ENCODE measurements at regions not wholly inside any gene's neighbourhood (a gene's known extent, or its start where the extent isn't known, plus 50 kb on each side); places are given as distances from the start of the nearest gene placed in this dataset.

DNA sequence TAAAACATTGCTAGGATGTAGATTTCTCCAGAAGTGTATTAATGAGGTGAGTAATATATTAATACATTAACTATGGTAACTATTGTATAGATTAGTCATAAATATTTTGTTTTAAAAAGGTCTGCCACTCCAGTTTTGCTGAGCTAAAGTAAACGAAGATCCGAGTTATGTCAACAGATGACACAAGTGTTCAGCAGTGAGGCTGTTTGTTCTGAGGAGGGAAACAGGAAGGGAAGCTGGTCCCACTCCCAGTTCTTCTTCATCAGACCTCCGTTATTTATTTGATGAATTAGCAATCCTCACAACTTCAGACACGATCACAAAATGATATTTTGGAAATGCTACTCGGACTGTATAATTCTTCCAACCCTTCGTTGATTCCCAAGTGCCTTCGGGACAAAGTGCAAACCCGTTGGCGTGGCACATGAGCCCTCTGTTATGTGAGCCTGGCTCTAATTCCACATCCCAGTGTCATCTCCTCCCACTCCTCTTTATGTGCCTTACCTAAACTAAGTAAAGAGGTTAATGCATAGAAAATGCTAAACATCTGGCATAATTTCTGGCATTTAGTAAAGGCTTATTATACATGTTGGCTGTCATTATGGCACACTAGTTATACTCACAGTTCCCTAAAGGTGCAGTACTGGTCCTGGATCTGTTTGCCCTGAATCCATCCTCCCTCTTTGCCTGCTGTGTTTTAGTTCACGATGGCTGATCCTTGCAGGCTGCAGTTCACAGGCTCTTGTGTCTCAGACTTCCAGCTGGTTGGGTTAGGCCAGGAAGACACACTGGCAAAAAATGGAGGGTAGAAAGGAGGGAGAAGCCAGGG is 190.6 kb upstream of the LNX1 start:
- no peak for DNase-seq (ENCODE audit: low spot score)
- H3K36me3 Mint-ChIP-seq (ENCODE audit: low read depth) = no peaks in the 10 kb centered on the region
- Histone ChIP-seq H3K79me2 (replicated peaks; ENCODE audit: insufficient read depth) (no peaks in the 10 kb centered on the region), H3K4me1 (ENCODE audit: insufficient read depth) (no peaks in the 10 kb centered on the region; the same call in 1 of the 2 replicates), H3K27ac (ENCODE audit: low read depth) (no peak overlapping the region), H4K20me1 (replicated peaks; ENCODE audit: insufficient read depth) (no peaks in the 10 kb centered on the region), H2AFZ (no peak overlapping the region), H3K4me2 (no peak overlapping the region), H3K9me2 (ENCODE audit: insufficient read depth) (no peaks in the 10 kb centered on the region), H3K36me3 (ENCODE audit: insufficient read depth) (no peaks in the 10 kb centered on the region), H3K4me3 (no peak overlapping the region), H3K27me3 (ENCODE audit: insufficient read depth) (no peaks in the 10 kb centered on the region), H3F3A (replicated peaks; ENCODE audit: low read depth) (no peaks in the 10 kb centered on the region)
- H3K9me3 Mint-ChIP-seq = no peaks in the 10 kb centered on the region
- H3K27ac Mint-ChIP-seq = no peak overlapping the region
- TF ChIP-seq, protein P1, sequence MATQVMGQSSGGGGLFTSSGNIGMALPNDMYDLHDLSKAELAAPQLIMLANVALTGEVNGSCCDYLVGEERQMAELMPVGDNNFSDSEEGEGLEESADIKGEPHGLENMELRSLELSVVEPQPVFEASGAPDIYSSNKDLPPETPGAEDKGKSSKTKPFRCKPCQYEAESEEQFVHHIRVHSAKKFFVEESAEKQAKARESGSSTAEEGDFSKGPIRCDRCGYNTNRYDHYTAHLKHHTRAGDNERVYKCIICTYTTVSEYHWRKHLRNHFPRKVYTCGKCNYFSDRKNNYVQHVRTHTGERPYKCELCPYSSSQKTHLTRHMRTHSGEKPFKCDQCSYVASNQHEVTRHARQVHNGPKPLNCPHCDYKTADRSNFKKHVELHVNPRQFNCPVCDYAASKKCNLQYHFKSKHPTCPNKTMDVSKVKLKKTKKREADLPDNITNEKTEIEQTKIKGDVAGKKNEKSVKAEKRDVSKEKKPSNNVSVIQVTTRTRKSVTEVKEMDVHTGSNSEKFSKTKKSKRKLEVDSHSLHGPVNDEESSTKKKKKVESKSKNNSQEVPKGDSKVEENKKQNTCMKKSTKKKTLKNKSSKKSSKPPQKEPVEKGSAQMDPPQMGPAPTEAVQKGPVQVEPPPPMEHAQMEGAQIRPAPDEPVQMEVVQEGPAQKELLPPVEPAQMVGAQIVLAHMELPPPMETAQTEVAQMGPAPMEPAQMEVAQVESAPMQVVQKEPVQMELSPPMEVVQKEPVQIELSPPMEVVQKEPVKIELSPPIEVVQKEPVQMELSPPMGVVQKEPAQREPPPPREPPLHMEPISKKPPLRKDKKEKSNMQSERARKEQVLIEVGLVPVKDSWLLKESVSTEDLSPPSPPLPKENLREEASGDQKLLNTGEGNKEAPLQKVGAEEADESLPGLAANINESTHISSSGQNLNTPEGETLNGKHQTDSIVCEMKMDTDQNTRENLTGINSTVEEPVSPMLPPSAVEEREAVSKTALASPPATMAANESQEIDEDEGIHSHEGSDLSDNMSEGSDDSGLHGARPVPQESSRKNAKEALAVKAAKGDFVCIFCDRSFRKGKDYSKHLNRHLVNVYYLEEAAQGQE (IDR thresholded peaks at IDR 0.05; ENCODE audit: unreplicated experiment) = no peak
- TF ChIP-seq CREB1 (CRISPR knock-in tag; IDR thresholded peaks at IDR 0.05; ENCODE audit: low read depth) (no peak), ZNF114 (CRISPR knock-in tag; IDR thresholded peaks at IDR 0.05) (no peak), JUNB (IDR thresholded peaks at IDR 0.05; ENCODE audit: unreplicated experiment) (no peak), NANOG (IDR thresholded peaks at IDR 0.05; ENCODE audit: borderline replicate concordance) (no peak), EZH2phosphoT487 (IDR thresholded peaks at IDR 0.05; ENCODE audit: unreplicated experiment) (no peak), EZH2 (IDR thresholded peaks at IDR 0.05; ENCODE audit: low read depth, unreplicated experiment) (no peak)
- TF ChIP-seq, protein P2, sequence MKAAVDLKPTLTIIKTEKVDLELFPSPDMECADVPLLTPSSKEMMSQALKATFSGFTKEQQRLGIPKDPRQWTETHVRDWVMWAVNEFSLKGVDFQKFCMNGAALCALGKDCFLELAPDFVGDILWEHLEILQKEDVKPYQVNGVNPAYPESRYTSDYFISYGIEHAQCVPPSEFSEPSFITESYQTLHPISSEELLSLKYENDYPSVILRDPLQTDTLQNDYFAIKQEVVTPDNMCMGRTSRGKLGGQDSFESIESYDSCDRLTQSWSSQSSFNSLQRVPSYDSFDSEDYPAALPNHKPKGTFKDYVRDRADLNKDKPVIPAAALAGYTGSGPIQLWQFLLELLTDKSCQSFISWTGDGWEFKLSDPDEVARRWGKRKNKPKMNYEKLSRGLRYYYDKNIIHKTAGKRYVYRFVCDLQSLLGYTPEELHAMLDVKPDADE (IDR thresholded peaks at IDR 0.05) = no peak
- H3K4me3 Mint-ChIP-seq = no peak overlapping the region
- no peaks in the 10 kb centered on the region for H3K27me3 Mint-ChIP-seq (ENCODE audit: insufficient read depth, low read depth, poor library complexity)
- no peak for ATAC-seq
- no peaks in the 10 kb centered on the region for H3K4me1 Mint-ChIP-seq

DNA sequence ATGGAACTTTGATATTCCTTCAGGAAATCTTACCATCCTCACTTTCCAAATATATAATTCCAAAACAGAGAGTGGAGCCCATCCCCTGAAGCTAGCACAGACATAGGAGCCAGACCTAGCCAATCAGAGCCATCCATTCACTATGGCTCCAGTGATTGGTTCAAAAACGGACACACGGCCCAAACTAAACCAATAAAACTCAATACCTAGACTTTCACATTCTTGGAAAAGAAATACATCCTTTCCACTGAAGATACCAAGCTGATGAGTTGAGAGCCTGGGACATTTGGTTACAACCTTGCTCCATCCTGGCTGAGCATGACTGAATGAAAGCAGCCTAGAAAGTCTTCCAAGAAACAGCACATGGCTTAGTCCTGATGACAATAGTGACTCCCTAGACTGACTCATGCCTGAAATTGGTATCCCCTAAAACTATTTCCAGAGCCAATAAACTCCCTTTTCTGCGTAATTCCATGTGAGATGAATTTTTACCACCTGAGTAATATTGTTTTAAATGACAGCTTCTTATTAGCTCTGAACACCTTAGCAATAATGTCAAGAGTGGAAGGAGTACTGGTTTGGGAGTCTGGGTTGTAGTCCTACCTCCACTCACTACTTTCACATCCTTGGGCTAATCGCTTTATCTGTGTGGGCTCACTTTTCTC is 189.6 kb upstream of the LNX1 start:
- Mint-ChIP-seq H3K36me3 (ENCODE audit: low read depth) (no peaks in the 10 kb centered on the region), H3K9me3 (no peaks in the 10 kb centered on the region), H3K27me3 (ENCODE audit: insufficient read depth, low read depth, poor library complexity) (no peaks in the 10 kb centered on the region), H3K4me1 (no peaks in the 10 kb centered on the region), H3K27ac (no peak overlapping the region), H3K4me3 (no peak overlapping the region)
- Histone ChIP-seq H3K4me1 (ENCODE audit: insufficient read depth) (no peaks in the 10 kb centered on the region), H3K4me2 (no peak overlapping the region), H3K27ac (ENCODE audit: low read depth) (no peak overlapping the region), H4K20me1 (replicated peaks; ENCODE audit: insufficient read depth) (no peaks in the 10 kb centered on the region), H3K4me3 (no peak overlapping the region), H3K36me3 (ENCODE audit: insufficient read depth) (no peaks in the 10 kb centered on the region), H3K79me2 (replicated peaks; ENCODE audit: insufficient read depth) (no peaks in the 10 kb centered on the region), H3F3A (replicated peaks; ENCODE audit: low read depth) (no peaks in the 10 kb centered on the region), H3K27me3 (ENCODE audit: insufficient read depth) (no peaks in the 10 kb centered on the region), H2AFZ (no peak overlapping the region; the same call in 1 of the 2 replicates), H3K9me2 (ENCODE audit: insufficient read depth) (no peaks in the 10 kb centered on the region)
- TF ChIP-seq, protein P3, sequence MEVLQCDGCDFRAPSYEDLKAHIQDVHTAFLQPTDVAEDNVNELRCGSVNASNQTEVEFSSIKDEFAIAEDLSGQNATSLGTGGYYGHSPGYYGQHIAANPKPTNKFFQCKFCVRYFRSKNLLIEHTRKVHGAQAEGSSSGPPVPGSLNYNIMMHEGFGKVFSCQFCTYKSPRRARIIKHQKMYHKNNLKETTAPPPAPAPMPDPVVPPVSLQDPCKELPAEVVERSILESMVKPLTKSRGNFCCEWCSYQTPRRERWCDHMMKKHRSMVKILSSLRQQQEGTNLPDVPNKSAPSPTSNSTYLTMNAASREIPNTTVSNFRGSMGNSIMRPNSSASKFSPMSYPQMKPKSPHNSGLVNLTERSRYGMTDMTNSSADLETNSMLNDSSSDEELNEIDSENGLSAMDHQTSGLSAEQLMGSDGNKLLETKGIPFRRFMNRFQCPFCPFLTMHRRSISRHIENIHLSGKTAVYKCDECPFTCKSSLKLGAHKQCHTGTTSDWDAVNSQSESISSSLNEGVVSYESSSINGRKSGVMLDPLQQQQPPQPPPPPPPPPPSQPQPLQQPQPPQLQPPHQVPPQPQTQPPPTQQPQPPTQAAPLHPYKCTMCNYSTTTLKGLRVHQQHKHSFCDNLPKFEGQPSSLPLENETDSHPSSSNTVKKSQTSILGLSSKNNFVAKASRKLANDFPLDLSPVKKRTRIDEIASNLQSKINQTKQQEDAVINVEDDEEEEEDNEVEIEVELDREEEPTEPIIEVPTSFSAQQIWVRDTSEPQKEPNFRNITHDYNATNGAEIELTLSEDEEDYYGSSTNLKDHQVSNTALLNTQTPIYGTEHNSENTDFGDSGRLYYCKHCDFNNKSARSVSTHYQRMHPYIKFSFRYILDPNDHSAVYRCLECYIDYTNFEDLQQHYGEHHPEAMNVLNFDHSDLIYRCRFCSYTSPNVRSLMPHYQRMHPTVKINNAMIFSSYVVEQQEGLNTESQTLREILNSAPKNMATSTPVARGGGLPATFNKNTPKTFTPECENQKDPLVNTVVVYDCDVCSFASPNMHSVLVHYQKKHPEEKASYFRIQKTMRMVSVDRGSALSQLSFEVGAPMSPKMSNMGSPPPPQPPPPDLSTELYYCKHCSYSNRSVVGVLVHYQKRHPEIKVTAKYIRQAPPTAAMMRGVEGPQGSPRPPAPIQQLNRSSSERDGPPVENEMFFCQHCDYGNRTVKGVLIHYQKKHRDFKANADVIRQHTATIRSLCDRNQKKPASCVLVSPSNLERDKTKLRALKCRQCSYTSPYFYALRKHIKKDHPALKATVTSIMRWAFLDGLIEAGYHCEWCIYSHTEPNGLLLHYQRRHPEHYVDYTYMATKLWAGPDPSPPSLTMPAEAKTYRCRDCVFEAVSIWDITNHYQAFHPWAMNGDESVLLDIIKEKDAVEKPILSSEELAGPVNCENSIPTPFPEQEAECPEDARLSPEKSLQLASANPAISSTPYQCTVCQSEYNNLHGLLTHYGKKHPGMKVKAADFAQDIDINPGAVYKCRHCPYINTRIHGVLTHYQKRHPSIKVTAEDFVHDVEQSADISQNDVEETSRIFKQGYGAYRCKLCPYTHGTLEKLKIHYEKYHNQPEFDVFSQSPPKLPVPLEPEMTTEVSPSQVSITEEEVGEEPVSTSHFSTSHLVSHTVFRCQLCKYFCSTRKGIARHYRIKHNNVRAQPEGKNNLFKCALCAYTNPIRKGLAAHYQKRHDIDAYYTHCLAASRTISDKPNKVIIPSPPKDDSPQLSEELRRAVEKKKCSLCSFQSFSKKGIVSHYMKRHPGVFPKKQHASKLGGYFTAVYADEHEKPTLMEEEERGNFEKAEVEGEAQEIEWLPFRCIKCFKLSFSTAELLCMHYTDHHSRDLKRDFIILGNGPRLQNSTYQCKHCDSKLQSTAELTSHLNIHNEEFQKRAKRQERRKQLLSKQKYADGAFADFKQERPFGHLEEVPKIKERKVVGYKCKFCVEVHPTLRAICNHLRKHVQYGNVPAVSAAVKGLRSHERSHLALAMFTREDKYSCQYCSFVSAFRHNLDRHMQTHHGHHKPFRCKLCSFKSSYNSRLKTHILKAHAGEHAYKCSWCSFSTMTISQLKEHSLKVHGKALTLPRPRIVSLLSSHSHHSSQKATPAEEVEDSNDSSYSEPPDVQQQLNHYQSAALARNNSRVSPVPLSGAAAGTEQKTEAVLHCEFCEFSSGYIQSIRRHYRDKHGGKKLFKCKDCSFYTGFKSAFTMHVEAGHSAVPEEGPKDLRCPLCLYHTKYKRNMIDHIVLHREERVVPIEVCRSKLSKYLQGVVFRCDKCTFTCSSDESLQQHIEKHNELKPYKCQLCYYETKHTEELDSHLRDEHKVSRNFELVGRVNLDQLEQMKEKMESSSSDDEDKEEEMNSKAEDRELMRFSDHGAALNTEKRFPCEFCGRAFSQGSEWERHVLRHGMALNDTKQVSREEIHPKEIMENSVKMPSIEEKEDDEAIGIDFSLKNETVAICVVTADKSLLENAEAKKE (CRISPR knock-in tag; IDR thresholded peaks at IDR 0.05) = no peak
- no peak for TF ChIP-seq EZH2 (IDR thresholded peaks at IDR 0.05; ENCODE audit: low read depth, unreplicated experiment)
- TF ChIP-seq ZNF114 (CRISPR knock-in tag; IDR thresholded peaks at IDR 0.05) = no peak
- no peak for TF ChIP-seq JUNB (IDR thresholded peaks at IDR 0.05; ENCODE audit: unreplicated experiment)
- no peak for DNase-seq (ENCODE audit: low spot score)
- no peak for ATAC-seq

Data from GM23338 (cell line).